NCI-H1417 (cell line): ENCODE measurements at regions not wholly inside any gene's neighbourhood (a gene's known extent, or its start where the extent isn't known, plus 50 kb on each side); places are given as distances from the start of the nearest gene placed in this dataset.

Experiments used
- DNase-seq, 3 experiments: peaks; one replicate each; lab custom pipeline; 2025; lab: John Stamatoyannopoulos, UW

DNA sequence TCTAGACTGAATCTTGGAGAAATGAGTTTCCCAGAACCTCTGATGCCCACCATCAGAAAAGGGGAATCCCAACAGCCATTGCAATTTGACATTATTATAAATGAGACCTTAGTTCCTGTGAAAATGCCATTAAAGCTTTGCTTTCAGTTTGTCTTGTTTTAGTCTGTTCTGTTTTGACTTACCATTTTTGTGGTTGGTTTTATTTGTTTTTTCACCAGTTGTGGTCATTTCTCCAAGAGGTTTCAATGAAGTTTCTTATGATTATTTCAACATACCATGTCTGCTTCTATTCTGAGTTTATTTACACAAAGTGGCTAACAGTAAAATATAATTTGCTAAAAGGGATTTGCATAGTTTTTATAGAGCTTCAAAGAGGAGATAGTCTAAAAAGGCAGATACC lies 175.0 kb upstream of the MCTP2 start:
- DNase-seq = no peak

DNA sequence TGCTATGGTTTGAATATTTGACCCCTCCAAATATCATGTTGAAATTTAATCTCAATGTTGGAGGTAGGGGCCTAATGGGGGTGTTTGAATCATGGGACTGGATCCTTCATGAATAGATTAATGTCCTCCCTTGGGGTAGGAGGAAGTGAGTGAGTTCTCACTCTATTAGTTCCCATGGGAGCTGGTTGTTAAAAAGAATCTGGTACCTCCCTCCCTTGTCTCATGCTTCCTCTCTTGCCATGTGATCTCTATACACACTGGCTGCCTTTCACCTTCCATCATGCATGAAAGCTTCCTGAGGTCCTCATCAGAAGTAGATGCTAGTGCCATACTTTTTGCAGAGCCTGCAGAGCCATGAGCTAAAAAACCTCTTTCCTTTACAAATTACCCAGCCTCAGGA lies 177.7 kb upstream of the MCTP2 start:
- no peak for DNase-seq

DNA sequence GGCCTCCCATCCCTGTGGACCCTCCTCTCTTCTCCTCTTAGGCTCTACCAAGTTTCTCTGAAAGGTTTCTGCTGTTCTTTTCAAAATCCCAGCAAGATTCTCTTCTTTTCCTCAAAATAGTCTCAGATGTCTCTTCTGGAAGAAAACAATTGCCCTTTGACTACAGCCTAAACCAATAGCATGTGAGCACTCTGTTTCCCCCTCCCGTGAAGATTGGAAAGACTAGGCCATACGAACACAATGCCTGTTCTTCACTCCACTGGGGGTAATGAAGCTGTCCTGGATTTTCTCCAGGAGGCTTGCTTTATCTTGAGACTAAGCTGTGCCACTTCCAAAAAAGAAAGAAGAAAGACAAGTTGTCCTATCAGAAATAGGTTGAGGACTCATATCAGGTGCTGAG lies 178.7 kb upstream of the MCTP2 start:
- DNase-seq = no peak

DNA sequence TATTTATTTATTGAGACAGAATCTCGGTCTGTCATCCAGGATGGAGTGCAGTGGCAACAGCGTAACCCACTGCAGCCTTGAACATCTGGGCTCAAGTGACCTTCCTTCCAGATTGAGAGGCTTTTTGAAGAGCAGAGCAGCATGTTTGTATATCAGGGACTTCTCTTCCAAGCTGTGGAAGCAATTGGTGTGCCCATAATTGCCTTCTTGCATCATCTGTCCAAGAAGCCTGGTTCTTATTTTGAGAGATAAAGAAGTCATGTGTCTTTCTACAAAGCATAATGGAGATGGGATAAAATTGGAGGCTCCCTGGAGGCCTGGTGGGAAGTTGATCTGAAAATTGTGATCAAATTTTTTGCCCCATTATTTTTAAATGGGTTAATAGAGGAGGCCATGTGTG lies 183.8 kb upstream of the MCTP2 start:
- no peak for DNase-seq

DNA sequence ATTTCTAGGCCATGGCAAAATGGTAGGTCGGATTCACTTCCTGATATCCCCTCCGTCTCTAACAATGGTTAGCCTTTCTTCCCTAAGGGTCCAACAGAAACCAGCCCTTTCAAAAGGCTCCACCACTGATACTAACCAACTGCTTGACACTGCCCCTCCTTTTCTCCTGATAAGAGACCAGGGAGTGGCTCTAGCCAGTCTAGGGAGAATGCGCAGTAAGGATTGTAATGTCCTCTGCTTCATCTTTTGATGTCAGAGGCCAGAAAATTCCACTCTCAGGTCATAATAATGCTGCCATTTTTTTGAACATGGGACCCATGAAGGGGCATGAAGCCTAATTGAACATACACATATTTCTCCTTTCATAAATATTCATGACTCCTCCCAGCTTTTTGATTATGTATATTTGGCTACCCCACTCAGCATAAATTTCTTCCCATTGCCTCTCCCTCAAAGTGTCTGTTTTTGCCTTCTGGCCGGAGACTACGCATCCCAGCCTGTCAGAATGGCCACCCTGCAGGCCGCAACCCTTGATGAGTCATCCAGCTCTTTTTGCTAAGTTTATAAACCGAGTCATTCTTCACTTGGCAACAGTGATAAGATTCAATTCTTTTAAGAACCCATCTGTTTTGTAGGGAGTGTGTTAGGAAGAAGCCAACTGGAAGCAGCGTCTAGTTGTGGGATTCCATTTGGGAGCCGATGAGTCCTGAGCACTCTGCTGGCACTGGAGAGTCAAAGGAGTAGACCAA lies 189.0 kb upstream of the MCTP2 start:
- no peak for DNase-seq

DNA sequence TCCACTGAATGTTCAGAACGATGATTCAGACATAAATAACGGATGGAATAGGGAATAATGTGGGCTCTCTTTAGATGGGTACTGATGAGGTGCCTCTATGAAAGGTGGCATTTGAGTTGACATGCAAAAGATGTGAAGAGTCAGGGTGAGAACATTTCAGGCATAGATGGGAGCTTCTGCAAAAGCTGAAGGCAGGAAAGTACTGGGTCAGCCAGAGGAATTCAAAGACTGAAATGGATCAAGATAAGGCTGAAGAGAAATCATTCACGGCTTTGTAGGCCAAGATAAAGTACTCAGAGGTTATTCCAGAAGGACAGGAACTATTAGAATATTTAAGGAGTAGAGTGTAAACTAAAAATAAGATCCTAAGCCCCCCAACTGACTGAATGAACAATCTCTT lies 189.6 kb upstream of the MCTP2 start:
- DNase-seq = no peak

DNA sequence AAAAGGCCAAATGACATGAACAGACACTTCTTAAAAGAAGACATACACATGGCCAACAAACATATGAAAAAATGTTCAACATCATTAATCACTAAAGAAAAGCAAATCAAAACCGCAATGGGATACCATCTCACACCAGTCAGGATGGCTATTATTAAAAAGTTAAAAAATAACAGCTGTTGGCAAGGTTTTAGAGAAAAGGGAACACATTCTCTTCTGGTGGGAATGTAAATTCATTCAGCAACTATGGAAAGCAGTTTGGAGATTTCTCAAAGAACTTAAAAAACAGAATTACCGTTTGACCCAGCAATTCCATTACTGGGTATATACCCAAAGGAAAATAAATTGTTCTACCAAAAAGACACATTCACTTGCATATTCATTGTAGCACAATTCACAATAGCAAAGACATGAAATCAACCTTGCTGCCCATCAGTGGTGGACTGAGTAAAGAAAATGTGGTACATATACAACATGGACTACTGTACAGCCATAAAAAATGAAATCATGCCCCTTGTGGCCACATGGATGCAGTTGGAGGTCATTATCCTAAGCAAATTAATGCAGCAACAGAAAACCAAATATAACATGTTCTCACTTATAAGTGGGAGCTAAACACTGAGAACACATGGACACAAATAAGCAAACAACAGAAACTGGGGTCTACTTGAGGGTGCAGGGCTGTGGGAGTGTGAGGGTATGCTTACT lies 190.7 kb upstream of the MCTP2 start:
- DNase-seq = no peak

DNA sequence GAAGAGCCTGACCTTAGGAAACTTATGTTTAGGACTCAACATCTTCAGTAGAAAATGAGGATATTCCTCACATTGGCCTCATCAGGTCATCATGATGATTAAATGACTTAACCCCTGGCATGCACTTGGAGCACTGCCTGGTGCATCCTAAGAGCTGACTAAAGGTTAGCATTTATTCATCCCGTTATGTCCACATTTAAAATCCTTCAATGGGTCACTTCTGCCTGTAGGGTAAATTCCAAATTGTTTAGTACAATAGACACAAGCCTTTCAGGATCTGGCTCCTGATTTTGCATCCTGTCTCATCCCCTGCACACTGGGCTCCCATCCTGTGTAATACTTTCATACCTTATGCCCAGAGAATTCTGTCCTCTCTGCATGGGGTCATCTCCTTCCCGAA lies 195.2 kb upstream of the MCTP2 start:
- DNase-seq = no peak

DNA sequence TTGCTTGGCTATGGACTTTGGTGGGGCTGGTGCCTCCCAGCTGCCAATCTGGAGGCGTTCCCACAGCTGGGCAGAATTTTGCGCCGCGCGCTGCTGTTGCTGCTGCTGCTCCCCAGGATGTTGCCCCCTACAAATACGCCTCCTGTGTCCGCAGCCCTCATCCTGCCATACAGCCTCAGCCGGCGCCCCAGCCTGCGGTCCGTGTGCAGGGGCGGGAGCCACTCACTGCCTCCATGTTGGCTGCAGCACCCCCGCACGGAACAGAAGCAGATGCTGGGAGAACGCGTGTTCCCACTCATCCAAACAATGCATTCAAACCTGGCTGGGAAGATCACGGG lies 197.7 kb upstream of the MCTP2 start:
- DNase-seq = no peak

DNA sequence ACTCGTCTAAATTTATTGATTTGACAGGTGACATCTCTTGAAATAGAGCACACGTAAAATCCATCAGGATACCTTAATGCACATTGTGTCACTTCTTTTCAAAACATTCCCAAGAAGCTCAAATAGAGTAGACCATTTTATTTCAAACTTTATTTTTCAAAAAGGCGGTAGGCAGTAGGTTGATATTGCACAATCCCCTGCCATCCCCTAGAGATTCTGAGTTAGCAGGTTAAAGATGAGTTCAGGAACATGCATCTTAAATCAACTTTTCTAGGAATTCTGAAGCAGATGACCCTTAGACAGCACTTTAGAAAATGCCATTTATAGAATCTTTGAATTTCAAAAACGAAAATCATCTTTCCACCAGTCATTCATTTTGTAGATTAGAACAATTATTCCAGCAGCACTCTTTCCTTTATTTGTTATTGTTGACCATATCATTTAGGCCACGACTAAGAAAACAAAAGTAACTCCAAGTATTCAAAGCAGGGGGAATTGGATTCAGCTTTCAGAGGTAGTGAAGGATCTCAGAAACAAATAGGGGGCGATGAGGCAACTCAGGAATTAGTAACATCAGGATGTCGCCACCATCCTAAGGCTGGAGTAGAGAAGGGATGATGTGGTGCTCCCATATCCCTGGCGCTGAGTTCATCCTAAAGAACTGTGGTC lies 198.2 kb upstream of the MCTP2 start:
- no peak for DNase-seq

DNA sequence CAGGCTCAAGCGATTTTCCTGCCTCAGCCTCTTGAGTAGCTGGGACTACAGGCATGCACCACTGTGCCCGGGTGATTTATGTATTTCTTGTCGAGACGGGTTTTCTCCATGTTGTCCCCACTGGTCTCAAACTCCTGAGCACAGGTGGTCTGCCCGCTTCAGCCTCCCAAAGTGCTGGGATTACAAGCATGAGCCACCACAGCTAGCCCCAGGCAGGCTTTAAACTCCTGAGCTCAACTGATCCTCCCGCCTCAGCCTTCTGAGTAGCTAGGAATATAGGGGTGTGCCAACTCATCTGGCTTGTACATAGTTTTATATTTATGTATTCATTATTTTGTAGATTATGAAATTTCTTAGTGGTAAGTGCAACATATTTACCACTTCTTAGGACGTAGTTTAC lies 198.8 kb upstream of the MCTP2 start:
- DNase-seq = no peak

DNA sequence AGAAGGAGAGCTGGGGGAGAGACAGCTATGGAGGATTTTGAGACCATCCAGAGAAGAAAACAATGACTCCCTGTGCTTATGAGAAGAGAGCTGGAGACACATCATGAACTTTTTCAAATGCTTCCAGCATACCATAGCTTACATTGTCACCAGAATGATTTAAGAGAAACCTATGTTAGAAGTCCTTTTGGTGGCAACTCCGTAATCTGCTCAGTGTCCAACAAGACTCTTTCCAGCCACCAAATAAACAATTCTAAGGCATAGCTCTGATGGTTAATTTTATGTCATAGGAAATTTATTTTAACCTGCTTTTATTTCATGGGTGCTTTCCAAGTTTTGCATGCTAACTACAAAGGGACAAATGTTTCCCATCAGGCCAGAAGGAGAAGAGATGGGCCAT lies 200.3 kb upstream of the MCTP2 start:
- DNase-seq = no peak

DNA sequence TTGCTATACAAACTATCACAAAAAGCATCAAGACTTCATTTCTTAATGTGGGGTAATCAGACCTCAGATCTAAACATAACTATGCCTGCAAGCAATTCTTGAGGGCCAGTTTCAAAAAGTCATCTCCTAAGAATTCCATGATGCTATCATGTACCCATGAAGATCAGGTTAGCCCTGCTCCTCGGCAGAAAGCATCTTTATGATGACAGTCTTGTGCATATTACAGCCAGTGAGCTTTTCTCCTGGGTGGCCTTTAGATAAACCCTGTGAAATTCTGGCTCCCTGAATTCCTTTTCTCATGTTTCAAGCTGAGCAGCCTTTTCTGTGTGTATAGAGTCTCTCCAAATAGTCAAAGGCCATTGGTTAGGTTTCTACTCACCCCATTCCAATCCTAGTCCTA lies 201.9 kb upstream of the MCTP2 start:
- no peak for DNase-seq

DNA sequence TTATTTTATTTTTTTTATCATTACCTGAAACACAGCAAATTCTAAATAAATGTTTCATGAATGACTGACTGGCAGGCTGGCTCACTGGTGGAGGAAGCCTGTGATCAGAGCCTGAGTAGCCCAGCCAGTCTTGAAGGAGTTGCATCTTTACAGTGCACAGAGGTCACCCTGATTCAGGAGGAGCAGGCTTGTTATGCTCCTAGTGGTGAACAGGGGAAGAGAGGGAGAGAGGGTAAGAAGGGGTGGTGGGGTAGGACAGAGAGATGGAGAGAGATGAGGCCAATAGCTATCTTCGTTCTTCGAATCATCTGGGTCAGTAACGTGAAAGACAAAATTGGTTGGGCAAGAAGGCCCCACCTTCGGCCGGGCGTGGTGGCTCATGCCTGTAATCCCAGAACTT lies 202.6 kb upstream of the MCTP2 start:
- no peak for DNase-seq

DNA sequence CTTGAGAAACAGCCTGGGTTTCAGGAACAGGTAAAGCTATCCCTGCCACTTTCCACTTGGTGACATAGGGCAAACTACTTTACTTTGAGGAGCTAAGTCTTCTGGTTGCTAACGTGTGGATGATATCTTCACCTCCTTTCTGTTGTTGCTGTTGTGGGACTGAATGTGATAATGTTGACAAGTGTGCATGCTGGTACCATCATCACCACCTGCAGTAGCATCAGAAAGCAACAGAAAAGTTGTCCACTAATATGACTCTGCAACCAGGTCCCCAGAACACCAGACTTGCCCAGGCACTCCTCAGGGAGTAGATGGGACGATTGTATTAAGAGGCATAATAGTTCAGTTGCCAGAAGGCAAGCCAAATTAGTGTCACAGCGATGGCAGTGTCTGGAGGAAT lies 203.2 kb upstream of the MCTP2 start:
- DNase-seq = no peak

DNA sequence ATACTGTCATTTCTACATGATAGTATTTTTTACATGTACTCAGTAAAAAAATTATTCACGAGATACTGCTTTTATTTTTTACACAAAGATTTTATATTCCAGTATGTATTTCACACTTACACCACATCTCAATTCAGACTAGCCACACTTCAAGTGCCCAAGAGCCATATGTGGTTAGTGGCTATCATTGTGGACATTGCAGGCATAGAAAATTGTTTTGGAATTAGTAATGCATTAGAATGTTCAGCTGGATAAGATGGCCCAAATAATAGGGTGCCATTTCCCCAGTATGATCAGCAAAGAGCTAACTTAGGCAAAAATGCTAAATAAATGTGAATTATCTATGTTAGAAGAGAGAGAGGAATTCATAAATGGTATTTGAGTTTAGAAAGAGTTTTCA lies 203.8 kb upstream of the MCTP2 start:
- no peak for DNase-seq

DNA sequence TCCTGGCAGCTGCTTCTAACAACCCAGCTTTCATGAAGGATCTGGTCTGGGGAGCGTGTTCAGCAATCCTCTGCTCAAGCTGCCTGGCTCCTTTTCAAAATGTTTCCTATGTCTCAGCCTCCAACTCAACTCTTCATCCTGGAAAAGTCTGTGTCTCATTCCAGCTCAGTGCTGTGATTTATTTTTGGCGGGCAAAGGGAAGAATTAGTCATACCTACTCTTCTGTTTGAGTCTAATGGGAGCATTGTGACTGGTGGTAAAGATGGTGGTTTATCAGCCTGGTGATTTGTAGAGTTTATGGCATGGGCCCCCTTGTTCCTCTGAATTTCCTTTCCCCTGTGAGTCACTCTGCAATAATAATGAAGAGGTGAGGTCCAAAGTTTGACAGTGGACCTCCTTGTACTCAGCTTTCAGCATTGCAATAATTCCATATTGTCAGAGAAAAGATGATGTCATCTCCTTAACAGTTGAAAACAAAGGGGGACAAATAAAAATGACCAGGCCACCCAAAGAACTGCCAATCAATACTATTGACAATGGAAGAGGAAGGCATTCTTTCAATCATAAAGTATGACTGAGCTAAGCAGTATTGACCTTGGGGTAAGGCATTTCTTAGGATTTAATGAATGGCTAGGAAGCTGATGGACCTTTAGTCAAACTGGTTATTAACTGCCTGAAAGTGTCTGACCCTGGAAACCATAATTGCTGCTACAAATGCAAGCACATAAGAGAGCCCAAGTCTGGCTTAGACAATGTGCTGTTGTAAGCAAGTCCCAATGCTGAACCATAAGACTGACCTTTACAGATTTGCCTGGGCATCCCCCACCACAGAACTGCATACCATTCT lies 204.7 kb upstream of the MCTP2 start:
- DNase-seq = no peak

DNA sequence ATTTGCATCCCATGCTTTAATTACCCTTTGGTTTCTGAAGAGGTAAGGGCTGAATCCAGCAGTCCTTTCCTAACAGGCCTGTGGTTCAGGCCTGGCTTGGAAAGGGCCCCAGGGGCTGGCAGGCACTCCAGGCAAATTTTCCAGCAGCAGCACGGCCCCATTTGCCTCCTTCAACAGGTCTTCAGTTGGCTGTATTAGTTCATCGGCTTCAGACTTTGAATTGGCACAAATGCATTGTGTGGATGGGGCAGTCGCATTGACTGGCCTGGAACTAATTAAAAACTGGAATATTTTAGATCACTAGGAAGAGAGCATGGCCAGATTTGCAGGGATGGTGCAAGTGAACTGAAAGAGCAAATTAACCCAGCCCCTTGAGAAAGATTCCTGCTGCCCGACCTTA lies 207.8 kb upstream of the MCTP2 start:
- DNase-seq = no peak

DNA sequence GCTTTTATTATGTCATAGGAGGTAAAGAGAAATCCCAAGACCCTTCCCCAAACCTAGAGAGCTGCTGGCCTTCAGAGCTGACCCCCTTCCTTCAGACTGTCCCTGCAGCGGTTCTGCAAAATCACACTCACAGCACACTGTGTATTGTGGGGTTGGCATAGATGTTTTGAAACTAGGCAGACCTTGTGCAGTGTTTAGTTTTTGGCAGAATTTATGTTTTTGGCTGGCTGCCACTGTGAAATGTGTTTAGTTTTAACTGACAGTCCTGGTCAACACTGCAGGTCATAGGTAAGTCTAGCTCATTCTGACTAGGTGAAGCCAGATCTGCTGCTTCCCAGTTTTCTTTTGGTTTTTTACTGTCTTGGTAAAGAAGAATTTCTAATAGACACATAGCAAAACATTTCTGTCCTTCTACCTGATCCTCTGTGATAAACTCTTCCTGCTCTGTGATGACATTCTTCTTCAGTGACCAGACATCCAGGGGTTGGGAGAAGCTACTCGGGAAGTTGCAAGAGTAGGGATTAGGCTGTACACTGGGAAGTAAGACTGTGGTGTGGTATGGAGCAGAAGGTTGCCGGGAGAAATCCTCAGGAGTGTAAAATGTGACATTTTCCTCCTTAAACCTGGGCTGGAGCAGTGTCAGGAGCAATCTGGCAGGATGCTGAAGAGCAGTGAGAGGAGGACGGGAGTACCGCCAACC lies 209.6 kb upstream of the MCTP2 start:
- no peak for DNase-seq

DNA sequence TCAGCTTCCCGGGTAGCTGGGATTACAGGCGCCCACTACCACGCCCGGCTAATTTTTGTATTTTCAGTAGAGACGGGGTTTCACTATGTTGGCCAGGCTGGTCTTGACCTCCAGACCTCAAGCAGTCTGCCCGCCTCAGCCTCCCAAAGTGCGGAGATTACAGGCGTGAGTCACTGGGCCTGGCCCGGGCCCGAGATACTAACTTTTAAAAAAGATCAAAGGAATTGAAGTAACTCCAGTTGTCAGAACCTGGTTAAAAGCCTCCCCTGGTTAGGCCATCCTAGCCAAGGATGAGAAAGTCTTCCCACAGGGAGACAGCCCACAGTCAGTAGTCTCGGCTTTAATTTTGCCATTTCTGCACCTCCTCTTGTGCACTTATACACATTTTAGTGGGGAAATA lies 212.3 kb upstream of the MCTP2 start:
- DNase-seq = no peak

DNA sequence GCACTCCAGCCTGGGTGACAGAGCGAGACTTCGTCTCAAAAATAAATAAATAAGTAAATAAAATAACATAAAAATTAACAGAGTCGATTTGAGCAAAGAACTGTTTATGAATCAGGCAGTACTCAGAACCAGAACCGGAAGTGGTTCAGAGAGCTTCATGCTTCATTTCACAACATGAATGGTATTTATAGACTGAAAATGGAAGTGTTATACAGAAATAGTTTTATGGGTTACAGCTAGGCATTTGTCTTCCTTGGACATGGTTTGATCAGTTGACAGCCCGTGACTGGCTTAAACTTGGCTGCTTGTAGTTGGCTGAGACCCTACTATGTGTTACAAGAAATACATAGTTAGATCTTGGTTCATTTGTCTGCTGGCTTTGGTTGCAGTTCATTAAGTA lies 216.0 kb upstream of the MCTP2 start:
- no peak for DNase-seq
